OCI-LY3 (cell line): ENCODE measurements at regions not wholly inside any gene's neighbourhood (a gene's known extent, or its start where the extent isn't known, plus 50 kb on each side); places are given as distances from the start of the nearest gene placed in this dataset.

Experiments used
- H2AFZ ChIP-seq: fragments of 200-600, 300-600 bp; shearing (Covaris generic); 2 replicates; pipeline ENCODE4 v1.6.0; 2014; ENCODE audit warnings: antibody characterized with exemption, low read depth, low read length
- H3K27ac ChIP-seq: fragments of 200-600, 300-600 bp; sonication (generic); 2 replicates; pipeline ENCODE4 v1.5.1; 2014; ENCODE audit warnings: mild to moderate bottlenecking, low read length, moderate library complexity, mixed read lengths
- H3K27me3 ChIP-seq: fragments of 200-600, 300-600 bp; sonication (generic); 2 replicates; pipeline ENCODE4 v1.6.1; 2014; ENCODE audit warnings: low read depth, low read length, mixed read lengths
- H3K36me3 ChIP-seq: fragments of 200-600, 300-600 bp; sonication (generic); replicated peaks from 2 replicates; pipeline ENCODE3; 2014; ENCODE audit warnings: low read depth, low read length, mixed read lengths
- H3K4me1 ChIP-seq: fragments of 300-600, 200-600 bp; sonication (generic); 2 replicates; pipeline ENCODE4 v1.6.1; 2014; ENCODE audit warnings: low read length, mixed read lengths
- H3K4me2 ChIP-seq: fragments of 200-600, 300-600 bp; sonication (generic); 2 replicates; pipeline ENCODE4 v1.6.1; 2014; ENCODE audit warnings: low read length, mixed read lengths
- H3K4me3 ChIP-seq: fragments of 300-600, 200-600 bp; sonication (generic); 2 replicates; pipeline ENCODE4 v1.5.1; 2014; ENCODE audit warnings: antibody characterized with exemption, mild to moderate bottlenecking, low read length, moderate library complexity
- H3K79me2 ChIP-seq: fragments of 300-600, 200-600 bp; shearing (Covaris generic); 2 replicates; pipeline ENCODE4 v1.6.1; 2014; ENCODE audit warnings: mild to moderate bottlenecking, low read length, mixed read lengths
- H3K9ac ChIP-seq: fragments of 300-600, 200-600 bp; shearing (Covaris generic); 2 replicates; pipeline ENCODE4 v1.6.0; 2014; ENCODE audit warnings: mild to moderate bottlenecking, low read length, moderate library complexity
- H3K9me3 ChIP-seq: fragments of 200-600, 300-600 bp; shearing (Covaris generic); 2 replicates; pipeline ENCODE4 v1.6.1; 2014; ENCODE audit warnings: low read length, mixed read lengths; ENCODE audit not compliant: insufficient read depth
- H4K20me1 ChIP-seq: fragments of 200-600, 300-600 bp; sonication (generic); 2 replicates; pipeline ENCODE4 v1.6.1; 2016; ENCODE audit warnings: low read length, mixed read lengths; ENCODE audit not compliant: insufficient read depth
- EZH2phosphoT487 ChIP-seq: fragments of 200-600 bp; shearing (Covaris generic); IDR thresholded peaks from 2 replicates; pipeline ENCODE4 v1.6.1; 2018; ENCODE audit warnings: antibody characterized with exemption, mixed run types, low read depth
- TF ChIP-seq, protein P1 (sequence below): fragments of 200-600, 300-600 bp; sonication (generic); IDR thresholded peaks from 2 replicates; pipeline ENCODE4 v1.5.1; 2014; ENCODE audit warnings: antibody characterized with exemption, low read length, low read depth

DNA sequence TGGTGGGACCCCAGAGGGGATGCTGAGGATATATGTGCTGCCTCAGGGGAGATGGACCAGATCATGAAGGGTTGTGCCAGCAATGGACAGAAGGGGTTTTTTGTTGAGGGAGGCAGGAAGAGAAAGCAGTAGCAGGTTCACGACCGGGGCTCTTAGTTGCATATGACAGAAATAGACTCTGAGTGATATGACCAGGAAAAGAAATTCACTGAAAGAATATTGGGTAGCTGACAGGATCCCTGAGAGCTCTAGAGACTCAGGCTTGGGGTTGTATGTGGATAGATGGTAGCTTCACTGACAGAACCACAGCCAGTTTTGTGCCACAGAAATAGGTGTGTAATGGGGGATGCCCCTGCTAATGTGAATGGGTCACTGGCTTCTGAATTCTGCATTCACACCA is 241.6 kb downstream of the ZNF621 start:
- Histone ChIP-seq H3K36me3 (peaks cover 4% of the 10 kb centered on the region), H3K27me3 (no peaks in the 10 kb centered on the region), H3K79me2 (no peaks in the 10 kb centered on the region), H3K4me3 (peak overlapping the region; percentile 60), H3K9me3 (peaks cover 4% of the 10 kb centered on the region; the same call in 1 of the 2 replicates), H3K4me2 (peak overlapping the region; percentile 82), H2AFZ (no peak overlapping the region), H3K9ac (peak overlapping the region; percentile 42), H3K4me1 (peaks cover 66% of the 10 kb centered on the region), H4K20me1 (no peaks in the 10 kb centered on the region), H3K27ac (peak overlapping the region; percentile 83)
- TF ChIP-seq, protein P1, sequence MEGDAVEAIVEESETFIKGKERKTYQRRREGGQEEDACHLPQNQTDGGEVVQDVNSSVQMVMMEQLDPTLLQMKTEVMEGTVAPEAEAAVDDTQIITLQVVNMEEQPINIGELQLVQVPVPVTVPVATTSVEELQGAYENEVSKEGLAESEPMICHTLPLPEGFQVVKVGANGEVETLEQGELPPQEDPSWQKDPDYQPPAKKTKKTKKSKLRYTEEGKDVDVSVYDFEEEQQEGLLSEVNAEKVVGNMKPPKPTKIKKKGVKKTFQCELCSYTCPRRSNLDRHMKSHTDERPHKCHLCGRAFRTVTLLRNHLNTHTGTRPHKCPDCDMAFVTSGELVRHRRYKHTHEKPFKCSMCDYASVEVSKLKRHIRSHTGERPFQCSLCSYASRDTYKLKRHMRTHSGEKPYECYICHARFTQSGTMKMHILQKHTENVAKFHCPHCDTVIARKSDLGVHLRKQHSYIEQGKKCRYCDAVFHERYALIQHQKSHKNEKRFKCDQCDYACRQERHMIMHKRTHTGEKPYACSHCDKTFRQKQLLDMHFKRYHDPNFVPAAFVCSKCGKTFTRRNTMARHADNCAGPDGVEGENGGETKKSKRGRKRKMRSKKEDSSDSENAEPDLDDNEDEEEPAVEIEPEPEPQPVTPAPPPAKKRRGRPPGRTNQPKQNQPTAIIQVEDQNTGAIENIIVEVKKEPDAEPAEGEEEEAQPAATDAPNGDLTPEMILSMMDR = no peak
- no peak for TF ChIP-seq EZH2phosphoT487

DNA sequence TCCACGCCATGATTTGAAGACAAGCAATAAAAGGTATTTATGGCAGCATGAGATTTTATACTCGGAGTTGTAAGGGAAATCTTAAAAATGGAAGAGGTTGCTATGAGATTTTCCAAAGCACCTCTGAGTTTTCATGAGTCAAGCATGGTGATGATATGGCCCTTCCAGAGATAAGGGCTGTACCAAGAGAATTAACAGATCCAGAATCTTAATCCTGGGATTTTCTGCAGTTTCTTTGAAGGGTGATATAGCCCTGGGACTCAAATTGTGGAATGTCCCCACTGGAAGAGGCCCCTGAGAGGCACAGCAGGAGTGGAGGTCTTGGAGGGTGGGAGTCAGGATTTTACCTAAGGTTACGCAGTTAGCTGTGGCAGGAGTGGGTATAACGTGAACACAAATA is 243.3 kb downstream of the ZNF621 start:
- peaks cover 4% of the 10 kb centered on the region for H3K36me3 ChIP-seq
- 0 out of 2 replicates have a peak, but pooled peaks cover 4% of the 10 kb centered on the region for H3K9me3 ChIP-seq
- no peak overlapping the region for H3K27ac ChIP-seq
- H3K4me1 ChIP-seq = peaks cover 55% of the 10 kb centered on the region
- TF ChIP-seq, protein P1 = no peak
- TF ChIP-seq EZH2phosphoT487 = no peak
- no peak overlapping the region for H3K4me2 ChIP-seq
- H3K4me3 ChIP-seq = no peak overlapping the region
- H2AFZ ChIP-seq = no peak overlapping the region
- H4K20me1 ChIP-seq = no peaks in the 10 kb centered on the region
- no peaks in the 10 kb centered on the region for H3K79me2 ChIP-seq
- H3K9ac ChIP-seq = no peak overlapping the region
- H3K27me3 ChIP-seq = no peaks in the 10 kb centered on the region

DNA sequence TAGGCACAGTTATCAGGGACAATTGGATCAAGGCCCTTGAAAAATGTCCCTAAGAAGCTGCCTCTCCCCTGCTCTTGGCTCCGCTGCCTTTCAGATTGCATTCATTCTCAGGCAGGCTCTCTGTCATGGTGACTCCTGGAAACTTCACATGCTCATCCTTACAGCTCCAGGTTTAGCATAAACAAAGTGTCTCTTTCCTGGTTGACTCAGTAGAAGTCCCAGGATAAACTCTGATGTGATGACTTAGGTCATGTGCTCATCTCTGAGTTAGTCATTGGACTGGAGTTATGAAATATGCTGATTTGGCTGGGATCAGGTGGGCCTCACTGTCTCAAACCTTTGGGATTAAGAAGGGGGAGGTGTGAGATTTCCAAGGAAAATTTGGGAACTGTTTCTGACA is 243.8 kb downstream of the ZNF621 start:
- H3K4me3 ChIP-seq = no peak overlapping the region
- H3K79me2 ChIP-seq = no peaks in the 10 kb centered on the region
- TF ChIP-seq, protein P1 = no peak
- TF ChIP-seq EZH2phosphoT487 = no peak
- peaks cover 52% of the 10 kb centered on the region for H3K4me1 ChIP-seq
- no peak overlapping the region for H3K4me2 ChIP-seq
- H3K9ac ChIP-seq = no peak overlapping the region
- no peaks in the 10 kb centered on the region for H4K20me1 ChIP-seq
- peaks cover 4% of the 10 kb centered on the region for H3K36me3 ChIP-seq
- 0 out of 2 replicates have a peak, but pooled peaks cover 4% of the 10 kb centered on the region for H3K9me3 ChIP-seq
- H3K27me3 ChIP-seq = no peaks in the 10 kb centered on the region
- no peak overlapping the region for H2AFZ ChIP-seq
- H3K27ac ChIP-seq = no peak overlapping the region

DNA sequence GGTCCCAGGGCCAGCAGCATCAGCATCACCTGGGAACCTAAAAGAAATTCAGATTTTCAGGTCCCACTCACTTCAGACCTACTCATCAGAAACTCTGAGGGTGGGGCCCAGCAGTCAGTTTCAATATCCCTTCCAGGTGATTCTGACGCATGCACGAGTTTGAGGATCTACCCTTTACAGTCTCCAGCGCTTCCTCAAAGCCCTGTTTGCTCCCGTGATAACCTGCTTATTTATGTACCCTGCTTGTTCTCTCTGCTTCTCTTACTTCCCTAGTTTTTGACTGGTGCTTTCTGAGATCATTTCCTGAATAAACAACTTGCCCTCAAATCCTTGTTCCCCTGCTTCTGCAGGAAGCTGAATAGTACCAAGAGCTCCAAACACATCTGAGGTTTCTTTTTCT is 245.3 kb downstream of the ZNF621 start:
- H3K9me3 ChIP-seq = no peaks in the 10 kb centered on the region
- no peak overlapping the region for H3K27ac ChIP-seq
- no peak overlapping the region for H3K9ac ChIP-seq
- no peaks in the 10 kb centered on the region for H3K36me3 ChIP-seq
- H3K79me2 ChIP-seq = no peaks in the 10 kb centered on the region
- no peaks in the 10 kb centered on the region for H3K27me3 ChIP-seq
- peaks cover 38% of the 10 kb centered on the region for H3K4me1 ChIP-seq
- H4K20me1 ChIP-seq = no peaks in the 10 kb centered on the region
- H3K4me3 ChIP-seq = no peak overlapping the region
- H2AFZ ChIP-seq = no peak overlapping the region; the same call in 1 of the 2 replicates
- H3K4me2 ChIP-seq = peak overlapping the region; percentile 19
- TF ChIP-seq, protein P1 = no peak
- no peak for TF ChIP-seq EZH2phosphoT487
